Right atrium auricular region (tissue), 2 donors: ENCODE measurements at regions not wholly inside any gene's neighbourhood (a gene's known extent, or its start where the extent isn't known, plus 50 kb on each side); places are given as distances from the start of the nearest gene placed in this dataset.
"Not testable (repeated sequence)": the region's sequence is repeated elsewhere in the genome, so short reads cannot be mapped to it uniquely, and the experiment has no call there.

Experiments used
- DNase-seq: peaks from one replicate; pipeline ENCODE4 v3.0.0-alpha.2; 2019; ENCODE audit warnings: low spot score
- H3K27ac ChIP-seq, 2 donors: fragments of 200-600 bp; sonication (generic); 1 replicate in 1 of 2; 2 replicates in 1 of 2; pipeline ENCODE4 v1.5.1; 2016 to 2019
- H3K27me3 ChIP-seq, 2 donors: fragments of 200-600 bp; sonication (generic); one replicate each; pipeline versions ENCODE4 v1.5.1 to v1.6.0; 2017 to 2019
- H3K36me3 ChIP-seq: fragments of 200-600 bp; sonication (generic); one replicate; pipeline ENCODE4 v1.5.1; 2016
- H3K4me1 ChIP-seq, 2 donors: fragments of 200-600 bp; sonication (generic); one replicate each; pipeline versions ENCODE4 v1.5.1 to v1.6.0; 2017 to 2019
- H3K4me3 ChIP-seq, 2 donors: fragments of 200-600 bp; sonication (generic); 1 replicate in 1 of 2; 2 replicates in 1 of 2; pipeline ENCODE4 v1.5.1; 2017 to 2019; ENCODE audit warnings: mild to moderate bottlenecking in 1 of 2, moderate library complexity in 1 of 2
- H3K9me3 ChIP-seq, 2 donors: fragments of 200-600 bp; sonication (generic); one replicate each; pipeline ENCODE4 v1.5.1; 2019
- TF ChIP-seq, protein P1 (sequence below), 2 donors: fragments of 200-600 bp; sonication (generic); IDR thresholded peaks; one replicate each; pipeline ENCODE4 v1.5.1; 2019; ENCODE audit warnings: antibody characterized with exemption in 2 of 2

DNA sequence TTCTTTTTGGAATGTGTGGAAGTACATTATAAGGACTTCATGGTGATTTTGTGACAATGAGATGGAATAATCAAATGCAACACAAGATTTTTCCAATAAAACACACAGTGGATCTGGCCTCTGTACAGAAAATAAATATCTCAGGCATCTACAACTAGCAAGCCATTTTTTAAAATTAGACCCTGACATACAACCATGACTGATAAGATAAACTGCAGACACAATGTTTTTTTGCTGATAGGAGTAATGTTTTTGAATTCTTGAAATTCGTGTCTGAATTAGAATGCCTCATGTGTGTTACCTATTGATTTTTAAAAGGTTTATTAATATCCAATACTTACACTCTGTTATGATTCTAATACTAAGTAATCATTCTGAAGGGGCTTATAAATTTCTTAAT is 328.1 kb downstream of the HGF start:
- Histone ChIP-seq H3K4me1 (no peaks in the 10 kb centered on the region), H3K27ac (no peak overlapping the region), H3K4me3 (no peak overlapping the region)

DNA sequence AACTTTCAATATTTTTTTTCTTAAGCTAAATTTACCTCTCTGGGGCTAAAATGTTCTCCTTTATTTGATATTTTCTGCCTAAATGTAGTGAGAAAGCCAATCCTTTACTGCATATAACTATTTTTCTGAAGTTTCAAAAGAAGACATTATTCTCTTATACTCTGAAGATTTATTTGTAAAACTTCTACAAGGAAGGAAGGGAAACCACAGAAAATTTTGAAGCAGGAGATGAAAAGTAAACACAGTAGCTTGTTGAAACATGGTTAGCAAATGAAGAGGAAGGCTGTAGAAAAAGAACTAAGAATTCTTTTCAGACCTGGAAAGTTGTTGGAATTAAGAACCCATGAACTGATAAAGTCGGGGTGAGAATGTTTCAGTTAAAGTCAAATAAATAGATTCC is 330.3 kb downstream of the HGF start:
- Histone ChIP-seq H3K9me3 (no peaks in the 10 kb centered on the region), H3K4me3 (no peak overlapping the region), H3K27me3 (no peaks in the 10 kb centered on the region), H3K27ac (no peak overlapping the region), H3K4me1 (no peaks in the 10 kb centered on the region), H3K36me3 (no peaks in the 10 kb centered on the region)
- TF ChIP-seq, protein P1, sequence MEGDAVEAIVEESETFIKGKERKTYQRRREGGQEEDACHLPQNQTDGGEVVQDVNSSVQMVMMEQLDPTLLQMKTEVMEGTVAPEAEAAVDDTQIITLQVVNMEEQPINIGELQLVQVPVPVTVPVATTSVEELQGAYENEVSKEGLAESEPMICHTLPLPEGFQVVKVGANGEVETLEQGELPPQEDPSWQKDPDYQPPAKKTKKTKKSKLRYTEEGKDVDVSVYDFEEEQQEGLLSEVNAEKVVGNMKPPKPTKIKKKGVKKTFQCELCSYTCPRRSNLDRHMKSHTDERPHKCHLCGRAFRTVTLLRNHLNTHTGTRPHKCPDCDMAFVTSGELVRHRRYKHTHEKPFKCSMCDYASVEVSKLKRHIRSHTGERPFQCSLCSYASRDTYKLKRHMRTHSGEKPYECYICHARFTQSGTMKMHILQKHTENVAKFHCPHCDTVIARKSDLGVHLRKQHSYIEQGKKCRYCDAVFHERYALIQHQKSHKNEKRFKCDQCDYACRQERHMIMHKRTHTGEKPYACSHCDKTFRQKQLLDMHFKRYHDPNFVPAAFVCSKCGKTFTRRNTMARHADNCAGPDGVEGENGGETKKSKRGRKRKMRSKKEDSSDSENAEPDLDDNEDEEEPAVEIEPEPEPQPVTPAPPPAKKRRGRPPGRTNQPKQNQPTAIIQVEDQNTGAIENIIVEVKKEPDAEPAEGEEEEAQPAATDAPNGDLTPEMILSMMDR (IDR thresholded peaks at IDR 0.05), result no peak
- no peak for DNase-seq

More for the DNA sequence above, 328.1 kb downstream of the HGF start:
- no peak for DNase-seq
- Histone ChIP-seq H3K36me3 (no peaks in the 10 kb centered on the region), H3K27me3 (no peaks in the 10 kb centered on the region), H3K9me3 (no peaks in the 10 kb centered on the region)
- TF ChIP-seq, protein P1 (IDR thresholded peaks at IDR 0.05), result no peak

DNA sequence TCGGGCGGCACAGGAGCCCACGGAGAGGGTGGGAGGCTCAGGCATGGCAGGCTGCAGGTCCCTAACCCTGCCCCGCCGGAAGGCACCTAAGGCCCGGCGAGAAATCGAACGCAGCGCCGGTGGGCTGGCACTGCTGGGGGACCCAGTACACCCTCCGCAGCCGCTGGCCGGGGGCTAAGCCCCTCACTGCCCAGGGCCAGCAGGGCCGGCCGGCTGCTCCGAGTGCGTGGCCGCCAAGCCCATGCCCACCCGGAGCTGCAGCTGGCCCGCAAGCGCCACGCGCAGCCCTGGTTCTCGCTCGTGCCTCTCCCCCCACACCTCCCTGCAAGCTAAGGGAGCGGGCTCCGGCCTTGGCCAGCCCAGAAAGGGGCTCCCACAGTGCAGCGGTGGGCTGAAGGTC is 332.7 kb downstream of the HGF start:
- H3K36me3 ChIP-seq, DNase-seq, H3K4me1 ChIP-seq, H3K9me3 ChIP-seq, H3K4me3 ChIP-seq, H3K27me3 ChIP-seq, H3K27ac ChIP-seq: not testable (repeated sequence)

DNA sequence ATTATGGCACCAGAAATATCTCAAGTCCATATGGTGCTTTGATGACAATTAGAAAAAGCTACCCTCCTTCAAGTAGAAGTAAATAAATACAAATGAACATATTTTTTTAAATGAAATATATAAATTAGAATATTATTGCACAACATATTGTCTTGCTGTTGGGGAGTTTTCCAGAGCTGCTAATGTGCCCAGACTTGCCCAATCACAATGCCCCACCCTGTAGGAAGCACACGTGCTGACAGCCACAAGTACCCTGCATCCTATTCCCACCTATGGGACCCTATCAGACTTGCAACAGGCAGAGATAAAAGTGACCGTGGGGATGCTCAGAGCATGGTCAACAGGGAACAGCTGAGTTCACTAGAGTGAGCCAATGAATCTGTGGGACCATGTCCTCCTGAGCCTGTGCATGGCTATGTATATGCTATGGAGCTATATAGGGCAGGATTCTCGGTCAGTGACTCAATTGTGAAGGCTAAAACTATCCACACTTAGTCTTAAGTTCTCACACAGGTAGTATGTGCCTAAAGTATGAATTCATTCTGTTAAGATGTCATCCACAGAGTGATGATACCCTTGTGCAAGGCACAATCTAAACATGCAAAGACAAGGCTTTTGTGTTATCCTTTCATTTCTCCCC is 336.0 kb downstream of the HGF start:
- no peak for DNase-seq
- TF ChIP-seq, protein P1 (IDR thresholded peaks at IDR 0.05), result no peak
- H3K4me1 ChIP-seq, result no peaks in the 10 kb centered on the region

DNA sequence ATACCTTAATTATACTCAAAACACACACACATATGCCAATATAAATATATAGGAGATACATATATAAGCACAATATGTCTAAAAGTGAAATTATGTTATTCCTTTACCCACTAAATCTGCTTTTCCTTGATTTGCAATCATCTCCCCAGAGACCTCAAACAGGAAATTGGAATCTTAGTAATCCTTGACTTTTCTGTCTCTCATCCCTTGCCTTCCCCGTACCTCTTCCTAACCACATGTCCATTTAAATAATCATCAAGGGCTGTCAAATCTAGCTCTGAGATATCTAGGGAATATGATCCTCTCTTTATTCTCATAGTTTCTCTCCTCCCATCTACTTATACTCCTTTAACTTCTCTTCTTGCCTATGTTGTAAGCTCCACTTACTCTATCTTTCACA is 336.6 kb downstream of the HGF start:
- H3K4me1 ChIP-seq, result no peaks in the 10 kb centered on the region
- TF ChIP-seq, protein P1 (IDR thresholded peaks at IDR 0.05), result no peak
- H3K27me3 ChIP-seq, result no peaks in the 10 kb centered on the region
- no peaks in the 10 kb centered on the region for H3K9me3 ChIP-seq
- H3K36me3 ChIP-seq, result no peaks in the 10 kb centered on the region
- DNase-seq, result no peak
- no peak overlapping the region for H3K27ac ChIP-seq
- H3K4me3 ChIP-seq, result no peak overlapping the region

More for the DNA sequence above, 336.0 kb downstream of the HGF start:
- H3K27me3 ChIP-seq, result no peaks in the 10 kb centered on the region
- H3K4me3 ChIP-seq, result no peak overlapping the region
- H3K36me3 ChIP-seq, result no peaks in the 10 kb centered on the region
- H3K9me3 ChIP-seq, result no peaks in the 10 kb centered on the region
- no peak overlapping the region for H3K27ac ChIP-seq

DNA sequence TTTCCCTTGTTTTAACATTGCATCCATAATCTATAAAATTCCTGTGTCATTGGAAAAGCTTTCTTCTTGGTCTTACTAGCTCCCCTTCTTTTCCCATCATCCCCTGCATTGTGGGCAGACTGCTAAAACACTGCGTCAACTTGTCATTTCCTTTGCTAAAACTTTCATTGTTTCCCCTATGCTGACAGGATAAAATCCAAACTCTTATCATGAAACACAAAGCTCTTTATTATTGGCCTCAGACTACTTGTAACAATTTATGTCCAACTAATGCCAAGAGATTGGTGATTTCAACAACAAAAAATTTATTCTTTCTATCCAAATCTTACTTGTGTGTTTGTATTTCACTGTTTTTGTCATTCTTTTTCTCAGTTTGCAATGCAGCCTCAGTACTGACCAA is 339.1 kb downstream of the HGF start:
- Histone ChIP-seq H3K27me3 (no peaks in the 10 kb centered on the region), H3K4me3 (no peak overlapping the region), H3K9me3 (no peaks in the 10 kb centered on the region), H3K36me3 (no peaks in the 10 kb centered on the region), H3K27ac (no peak overlapping the region), H3K4me1 (no peaks in the 10 kb centered on the region)
- TF ChIP-seq, protein P1 (IDR thresholded peaks at IDR 0.05), result no peak
- no peak for DNase-seq
